Coronary artery (tissue), 2 donors: ENCODE measurements at regions not wholly inside any gene's neighbourhood (a gene's known extent, or its start where the extent isn't known, plus 50 kb on each side); places are given as distances from the start of the nearest gene placed in this dataset.

Experiments used
- DNase-seq: peaks from one replicate; pipeline ENCODE4 v3.0.0-alpha.2; 2017; ENCODE audit warnings: low spot score
- H3K27ac ChIP-seq, 2 donors: fragments of 200-600 bp; sonication (generic); one replicate each; pipeline ENCODE4 v1.5.1; 2016 to 2019
- H3K4me3 ChIP-seq: fragments of 200-600 bp; sonication (generic); 2 replicates; pipeline ENCODE4 v1.5.1; 2016; ENCODE audit warnings: mild to moderate bottlenecking, moderate library complexity
- CTCF ChIP-seq: fragments of 200-600 bp; sonication (generic); IDR thresholded peaks from one replicate; pipeline ENCODE4 v1.5.1; 2019; ENCODE audit warnings: antibody characterized with exemption

GRCh38 chr12:92528097-92528496 lies 174.7 kb upstream of the PLEKHG7 start:
- Histone ChIP-seq H3K27ac (no peak overlapping the region), H3K4me3 (no peak overlapping the region)
- no peak for TF ChIP-seq CTCF
- no peak for DNase-seq

- Histone ChIP-seq H3K4me3 (no peak overlapping the region), H3K27ac (no peak overlapping the region)
- TF ChIP-seq CTCF = no peak
- no peak for DNase-seq
These were observed 178.3 kb upstream of the PLEKHG7 start for GRCh38 chr12:92524489-92524888.

- no peak for TF ChIP-seq CTCF
These were observed 182.3 kb upstream of the PLEKHG7 start for GRCh38 chr12:92520511-92520910.

GRCh38 chr12:92519284-92519683 lies 183.5 kb upstream of the PLEKHG7 start:
- no peak for DNase-seq
- no peak overlapping the region for H3K27ac ChIP-seq
- H3K4me3 ChIP-seq = no peak overlapping the region
- TF ChIP-seq CTCF = no peak

More at GRCh38 chr12:92520511-92520910, 182.3 kb upstream of the PLEKHG7 start:
- Histone ChIP-seq H3K4me3 (no peak overlapping the region), H3K27ac (no peak overlapping the region)
- DNase-seq = no peak

- H3K4me3 ChIP-seq = no peak overlapping the region
- TF ChIP-seq CTCF = no peak
- no peak overlapping the region for H3K27ac ChIP-seq
- no peak for DNase-seq
These were observed 184.7 kb upstream of the PLEKHG7 start for GRCh38 chr12:92518071-92518470.

GRCh38 chr12:92516277-92516600 lies 186.6 kb upstream of the PLEKHG7 start:
- no peak overlapping the region for H3K4me3 ChIP-seq
- no peak for DNase-seq
- H3K27ac ChIP-seq = no peak overlapping the region
- TF ChIP-seq CTCF = no peak

- no peak overlapping the region for H3K27ac ChIP-seq
- no peak overlapping the region for H3K4me3 ChIP-seq
- no peak for DNase-seq
- no peak for TF ChIP-seq CTCF
These were observed 189.5 kb upstream of the PLEKHG7 start for GRCh38 chr12:92513231-92513730.
